OCI-LY7 (cell line): ENCODE measurements at regions not wholly inside any gene's neighbourhood (a gene's known extent, or its start where the extent isn't known, plus 50 kb on each side); places are given as distances from the start of the nearest gene placed in this dataset.

Source experiments
- BruUV-seq: library from RNA; stranded (reverse); fragments of 400-500 nt; replicated peaks from 2 replicates; lab custom pipeline; 2021; lab: Mats Ljungman, UMichigan
- CTCF ChIA-PET: fragments of 300-600 bp; sonication (Branson Sonifier 250); formaldehyde crosslinking; loops from one replicate; lab custom pipeline; 2022; ENCODE audit warnings: antibody characterized with exemption; ENCODE audit not compliant: unreplicated experiment; lab: Charles Lee
- POLR2A ChIA-PET: fragments of 300-600 bp; sonication (Branson Sonifier 250); formaldehyde crosslinking; loops from one replicate; lab custom pipeline; 2022; ENCODE audit warnings: antibody characterized with exemption; lab: Charles Lee
- DNase-seq: peaks from one replicate; pipeline ENCODE4 v3.0.0-alpha.2; 2015; ENCODE audit warnings: low spot score
- H2AFZ ChIP-seq: fragments of 200-600 bp; sonication (generic), shearing (Covaris generic); 2 replicates; pipeline ENCODE4 v1.6.1; 2014; ENCODE audit warnings: mild to moderate bottlenecking, antibody characterized with exemption, low read length, moderate library complexity
- H3K27ac ChIP-seq: fragments of 200-600 bp; sonication (generic); 2 replicates; pipeline ENCODE4 v1.5.1; 2014; ENCODE audit warnings: mixed run types, low read depth, mild to moderate bottlenecking, moderate library complexity, low read length, inconsistent platforms; ENCODE audit not compliant: poor library complexity, severe bottlenecking
- H3K36me3 ChIP-seq: fragments of 200-600 bp; sonication (generic); 2 replicates; pipeline ENCODE4 v1.6.1; 2014; ENCODE audit warnings: mild to moderate bottlenecking, antibody characterized with exemption, low read length, moderate library complexity, mixed read lengths; ENCODE audit not compliant: insufficient read depth
- H3K4me1 ChIP-seq: fragments of 200-600 bp; sonication (generic); 2 replicates; pipeline ENCODE4 v1.5.1; 2014; ENCODE audit warnings: mild to moderate bottlenecking, low read length; ENCODE audit not compliant: insufficient read depth, poor library complexity, severe bottlenecking
- H3K4me2 ChIP-seq: fragments of 200-600 bp; sonication (generic); 2 replicates; pipeline ENCODE4 v1.6.1; 2014; ENCODE audit warnings: mild to moderate bottlenecking, low read length
- H3K4me3 ChIP-seq: fragments of 200-600 bp; sonication (generic); 2 replicates; pipeline ENCODE4 v1.5.1; 2014; ENCODE audit warnings: mild to moderate bottlenecking, low read depth, low read length; ENCODE audit not compliant: poor library complexity, severe bottlenecking
- H3K79me2 ChIP-seq: fragments of 200-600 bp; sonication (generic); 2 replicates; pipeline ENCODE4 v1.6.1; 2016; ENCODE audit warnings: low read depth, mild to moderate bottlenecking, low read length, moderate library complexity, mixed read lengths; ENCODE audit not compliant: insufficient read depth
- H3K9me2 ChIP-seq: fragments of 200-600 bp; sonication (generic); 2 replicates; pipeline ENCODE4 v1.6.1; 2016; ENCODE audit warnings: mild to moderate bottlenecking, low read length, mixed read lengths; ENCODE audit not compliant: insufficient read depth
- H3K9me3 ChIP-seq: fragments of 200-600 bp; sonication (generic); 2 replicates; pipeline ENCODE4 v1.6.1; 2014; ENCODE audit warnings: mild to moderate bottlenecking, mixed run types, low read length, mixed read lengths
- H4K20me1 ChIP-seq: fragments of 200-600 bp; sonication (generic); 2 replicates; pipeline ENCODE4 v1.6.1; 2014; ENCODE audit warnings: mild to moderate bottlenecking, antibody characterized with exemption, low read length, moderate library complexity, mixed read lengths; ENCODE audit not compliant: insufficient read depth
- CTCF ChIP-seq: fragments of 200-600 bp; sonication (generic); conservative IDR thresholded peaks from 2 replicates; pipeline ENCODE4 v1.5.1; 2014; ENCODE audit warnings: mild to moderate bottlenecking, antibody characterized with exemption, low read length, moderate library complexity, mixed read lengths
- EZH2phosphoT487 ChIP-seq: fragments of 200-600 bp; sonication (generic); IDR thresholded peaks from 2 replicates; pipeline ENCODE4 v1.6.1; 2018; ENCODE audit warnings: low read depth, borderline replicate concordance, mild to moderate bottlenecking, mixed run types, antibody characterized with exemption, low read length, moderate library complexity, mixed read lengths
- intact Hi-C: fragments of 100-400 bp; cut with micrococcal nuclease; formaldehyde crosslinking; loops from one replicate; pipeline ENCODE4 v1.10.0; 2022; ENCODE audit not compliant: unreplicated experiment

GRCh38 chr2:190766595-190766994, 114.0 kb upstream of the GLS start:
- Histone ChIP-seq H3K9me3 (no peaks in the 10 kb centered on the region), H3K79me2 (no peaks in the 10 kb centered on the region), H2AFZ (no peak overlapping the region), H3K4me1 (no peaks in the 10 kb centered on the region), H4K20me1 (no peaks in the 10 kb centered on the region), H3K36me3 (no peaks in the 10 kb centered on the region), H3K9me2 (no peaks in the 10 kb centered on the region), H3K27ac (no peak overlapping the region), H3K4me3 (no peak overlapping the region), H3K4me2 (no peak overlapping the region)
- TF ChIP-seq CTCF (no peak), EZH2phosphoT487 (no peak)
- BruUV-seq: no TSS peak
- no peak for DNase-seq
- POLR2A ChIA-PET: no interaction called here
- CTCF ChIA-PET: no interaction called here
- intact Hi-C loops: no loop called here

- intact Hi-C loops: no loop called here
- Histone ChIP-seq H3K4me2 (no peak overlapping the region), H3K4me3 (no peak overlapping the region), H3K27ac (no peak overlapping the region), H3K9me2 (no peaks in the 10 kb centered on the region), H4K20me1 (no peaks in the 10 kb centered on the region), H2AFZ (no peak overlapping the region), H3K79me2 (no peaks in the 10 kb centered on the region), H3K36me3 (no peaks in the 10 kb centered on the region), H3K4me1 (no peaks in the 10 kb centered on the region), H3K9me3 (no peaks in the 10 kb centered on the region)
- ChIA-PET POLR2A (interaction anchor here (0.7 kb wide), 1 partner anchor 64 kb away, joined by 4 read pairs; no protein-coding TSS in a partner anchor), CTCF (no interaction called here)
- no TSS peak for BruUV-seq
- no peak for DNase-seq
- TF ChIP-seq CTCF (no peak), EZH2phosphoT487 (no peak)
Observed at GRCh38 chr2:190767821-190768220, 112.8 kb upstream of the GLS start.

- no peaks in the 10 kb centered on the region for H3K9me2 ChIP-seq
- no peaks in the 10 kb centered on the region for H3K36me3 ChIP-seq
- intact Hi-C loops: no loop called here
- DNase-seq: no peak
- CTCF ChIA-PET: no interaction called here
- no peaks in the 10 kb centered on the region for H3K4me1 ChIP-seq
- no peak overlapping the region for H3K27ac ChIP-seq
- H2AFZ ChIP-seq: no peak overlapping the region
- no peaks in the 10 kb centered on the region for H3K9me3 ChIP-seq
- H3K4me2 ChIP-seq: no peak overlapping the region
- TF ChIP-seq CTCF: no peak
- TF ChIP-seq EZH2phosphoT487: no peak
- H3K4me3 ChIP-seq: no peak overlapping the region
- H3K79me2 ChIP-seq: no peaks in the 10 kb centered on the region
- BruUV-seq: no TSS peak
- no peaks in the 10 kb centered on the region for H4K20me1 ChIP-seq
- POLR2A ChIA-PET: no interaction called here
Observed at GRCh38 chr2:190769258-190769657, 111.4 kb upstream of the GLS start.
